ENCODE measurements at regions not wholly inside any gene's neighbourhood (a gene's known extent, or its start where the extent isn't known, plus 50 kb on each side); places are given as distances from the start of the nearest gene placed in this dataset.

DNA sequence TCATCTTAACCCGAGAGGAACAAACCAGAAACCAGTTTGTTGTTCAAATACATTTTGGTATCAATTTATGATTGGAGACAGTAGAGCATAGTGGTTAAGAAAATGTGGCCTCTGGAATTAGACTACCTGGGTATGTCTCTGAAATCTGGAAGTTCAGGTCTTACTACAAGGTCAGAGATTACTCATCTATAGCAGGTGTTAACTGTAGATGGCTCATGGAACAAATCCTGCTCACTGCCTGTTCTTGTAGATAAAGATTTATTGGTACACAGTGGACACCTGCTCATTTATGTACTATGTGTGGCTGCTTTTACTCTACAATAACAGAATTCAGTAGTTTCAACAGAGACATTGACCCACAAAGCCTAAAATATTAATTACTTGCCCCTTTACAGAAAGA lies 413.3 kb downstream of the CNTN6 start:
- H3K27ac Mint-ChIP-seq, result no peak overlapping the region
- H3K36me3 Mint-ChIP-seq (ENCODE audit: low read depth), result no peaks in the 10 kb centered on the region
- intact Hi-C loops (cut with micrococcal nuclease), result no loop called here
- CTCF ChIA-PET, result no interaction called here
- H3K9me3 Mint-ChIP-seq, result no peaks in the 10 kb centered on the region
- no peaks in the 10 kb centered on the region for H3K27me3 Mint-ChIP-seq
- DNase-seq (no peak), ATAC-seq (ENCODE audit: low read depth) (no peak)
- H3K4me3 Mint-ChIP-seq, result no peak overlapping the region
- H3K4me1 Mint-ChIP-seq, result no peaks in the 10 kb centered on the region
- POLR2A ChIA-PET, result no interaction called here
- TF ChIP-seq, protein P1, sequence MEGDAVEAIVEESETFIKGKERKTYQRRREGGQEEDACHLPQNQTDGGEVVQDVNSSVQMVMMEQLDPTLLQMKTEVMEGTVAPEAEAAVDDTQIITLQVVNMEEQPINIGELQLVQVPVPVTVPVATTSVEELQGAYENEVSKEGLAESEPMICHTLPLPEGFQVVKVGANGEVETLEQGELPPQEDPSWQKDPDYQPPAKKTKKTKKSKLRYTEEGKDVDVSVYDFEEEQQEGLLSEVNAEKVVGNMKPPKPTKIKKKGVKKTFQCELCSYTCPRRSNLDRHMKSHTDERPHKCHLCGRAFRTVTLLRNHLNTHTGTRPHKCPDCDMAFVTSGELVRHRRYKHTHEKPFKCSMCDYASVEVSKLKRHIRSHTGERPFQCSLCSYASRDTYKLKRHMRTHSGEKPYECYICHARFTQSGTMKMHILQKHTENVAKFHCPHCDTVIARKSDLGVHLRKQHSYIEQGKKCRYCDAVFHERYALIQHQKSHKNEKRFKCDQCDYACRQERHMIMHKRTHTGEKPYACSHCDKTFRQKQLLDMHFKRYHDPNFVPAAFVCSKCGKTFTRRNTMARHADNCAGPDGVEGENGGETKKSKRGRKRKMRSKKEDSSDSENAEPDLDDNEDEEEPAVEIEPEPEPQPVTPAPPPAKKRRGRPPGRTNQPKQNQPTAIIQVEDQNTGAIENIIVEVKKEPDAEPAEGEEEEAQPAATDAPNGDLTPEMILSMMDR (IDR thresholded peaks at IDR 0.05), result no peak

DNA sequence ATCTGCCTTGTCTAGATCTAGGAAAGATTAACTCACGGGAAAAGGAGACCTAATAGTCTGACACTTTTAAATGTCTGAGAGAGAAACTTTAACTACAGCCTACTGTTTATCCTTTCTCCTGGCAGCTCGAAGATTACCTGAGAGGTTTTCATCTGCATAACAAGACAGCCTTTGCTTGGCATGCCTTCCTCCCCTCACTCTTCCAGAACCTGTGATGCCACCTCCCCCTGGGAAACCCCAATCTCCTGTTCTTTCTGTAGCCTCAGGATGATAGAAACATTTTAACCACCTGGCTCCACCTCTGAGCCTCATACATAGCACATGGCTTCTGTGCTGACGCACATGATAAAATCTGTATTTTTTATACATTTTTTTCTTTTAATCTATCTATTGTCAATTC lies 420.8 kb downstream of the CNTN6 start:
- POLR2A ChIA-PET, result no interaction called here

DNA sequence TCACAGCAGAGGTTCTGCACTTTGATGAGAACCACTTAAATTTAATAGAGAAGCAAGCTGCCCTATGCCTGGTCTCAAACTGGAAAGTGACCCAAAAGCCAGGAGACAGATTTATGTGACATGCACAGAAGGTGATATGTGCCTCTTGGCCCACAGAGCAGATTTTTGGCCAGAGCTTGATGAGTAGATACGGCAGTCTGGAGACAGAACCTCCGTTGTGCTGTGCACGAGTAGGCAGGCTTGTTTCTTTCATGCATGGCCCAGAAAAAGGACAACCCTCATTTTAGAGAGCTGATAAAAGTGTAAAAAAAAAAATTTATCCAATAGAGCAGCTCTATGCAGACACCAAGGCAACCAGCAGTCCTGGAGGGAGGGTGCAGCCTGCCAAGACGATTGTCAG lies 423.1 kb downstream of the CNTN6 start:
- no peak overlapping the region for H3K4me3 Mint-ChIP-seq
- no peaks in the 10 kb centered on the region for H3K4me1 Mint-ChIP-seq
- H3K27me3 Mint-ChIP-seq, result no peaks in the 10 kb centered on the region
- intact Hi-C loops (cut with micrococcal nuclease), result no loop called here
- H3K9me3 Mint-ChIP-seq, result no peaks in the 10 kb centered on the region
- H3K36me3 Mint-ChIP-seq (ENCODE audit: low read depth), result no peaks in the 10 kb centered on the region
- CTCF ChIA-PET, result no interaction called here
- POLR2A ChIA-PET, result no interaction called here
- H3K27ac Mint-ChIP-seq, result no peak overlapping the region
- no peak for ATAC-seq (ENCODE audit: low read depth)
- TF ChIP-seq, protein P1 (IDR thresholded peaks at IDR 0.05), result no peak
- no peak for DNase-seq

More for the DNA sequence above, 420.8 kb downstream of the CNTN6 start:
- DNase-seq, result no peak
- no peak for ATAC-seq (ENCODE audit: low read depth)
- H3K9me3 Mint-ChIP-seq, result no peaks in the 10 kb centered on the region
- no peak overlapping the region for H3K4me3 Mint-ChIP-seq
- CTCF ChIA-PET, result no interaction called here
- H3K27me3 Mint-ChIP-seq, result no peaks in the 10 kb centered on the region
- H3K27ac Mint-ChIP-seq, result no peak overlapping the region
- H3K36me3 Mint-ChIP-seq (ENCODE audit: low read depth), result no peaks in the 10 kb centered on the region
- TF ChIP-seq, protein P1 (IDR thresholded peaks at IDR 0.05), result no peak
- intact Hi-C loops (cut with micrococcal nuclease), result no loop called here
- no peaks in the 10 kb centered on the region for H3K4me1 Mint-ChIP-seq

DNA sequence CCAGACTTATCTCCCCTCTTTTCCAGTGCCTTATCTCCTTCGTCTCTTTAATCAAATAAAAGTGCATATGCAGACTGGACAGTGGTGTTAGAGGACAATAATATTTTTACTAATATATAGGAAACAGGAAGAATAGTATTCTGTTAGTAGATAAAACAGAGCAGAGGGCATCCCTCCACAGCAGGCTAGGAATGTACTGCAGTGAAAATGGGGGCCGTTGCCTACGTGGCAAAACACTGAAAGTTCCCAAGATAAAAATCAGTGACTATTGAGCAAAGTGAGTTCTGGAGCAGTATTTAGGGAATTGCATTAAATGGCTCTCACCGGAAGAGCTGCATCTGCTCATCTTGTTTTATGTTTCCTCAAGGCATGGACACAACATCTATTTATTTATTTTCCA lies 435.0 kb downstream of the CNTN6 start:
- Mint-ChIP-seq H3K9me3 (no peaks in the 10 kb centered on the region), H3K4me3 (no peak overlapping the region), H3K27me3 (no peaks in the 10 kb centered on the region), H3K4me1 (no peaks in the 10 kb centered on the region), H3K27ac (no peak overlapping the region), H3K36me3 (ENCODE audit: low read depth) (no peaks in the 10 kb centered on the region)
- POLR2A ChIA-PET, result no interaction called here
- ATAC-seq (ENCODE audit: low read depth), result no peak
- no peak for DNase-seq
- intact Hi-C loops (cut with micrococcal nuclease), result no loop called here
- CTCF ChIA-PET, result no interaction called here
- TF ChIP-seq, protein P1 (IDR thresholded peaks at IDR 0.05), result no peak

DNA sequence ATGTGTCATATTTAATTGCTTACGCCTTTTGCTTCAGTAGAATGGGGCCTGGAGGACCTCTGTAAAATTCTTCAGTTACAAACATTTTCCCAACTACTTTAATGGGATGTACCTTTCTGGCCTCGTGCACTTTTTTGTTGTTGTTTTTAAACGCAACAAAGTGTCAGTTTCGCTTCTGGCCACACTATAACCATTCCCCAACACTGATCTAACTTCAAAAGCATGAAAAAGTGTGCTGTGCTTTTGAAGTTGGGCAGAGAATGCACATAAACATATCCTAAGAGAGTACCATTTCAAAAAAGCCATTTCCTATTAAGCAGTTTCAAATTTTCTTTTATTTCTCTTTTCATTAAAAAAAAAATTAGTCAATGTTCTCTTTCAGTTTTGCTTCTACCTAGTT lies 435.8 kb downstream of the CNTN6 start:
- ATAC-seq (ENCODE audit: low read depth) (no peak), DNase-seq (no peak)
- peaks cover 2% of the 10 kb centered on the region for H3K4me1 Mint-ChIP-seq
- intact Hi-C loops (cut with micrococcal nuclease), result no loop called here
- CTCF ChIA-PET, result no interaction called here
- POLR2A ChIA-PET, result no interaction called here
- no peak overlapping the region for H3K4me3 Mint-ChIP-seq
- no peaks in the 10 kb centered on the region for H3K36me3 Mint-ChIP-seq (ENCODE audit: low read depth)
- TF ChIP-seq, protein P1 (IDR thresholded peaks at IDR 0.05), result no peak
- no peaks in the 10 kb centered on the region for H3K27me3 Mint-ChIP-seq
- H3K9me3 Mint-ChIP-seq, result no peaks in the 10 kb centered on the region
- H3K27ac Mint-ChIP-seq, result no peak overlapping the region
